ENCODE measurements at regions not wholly inside any gene's neighbourhood (a gene's known extent, or its start where the extent isn't known, plus 50 kb on each side); places are given as distances from the start of the nearest gene placed in this dataset.
"Not testable (repeated sequence)": the region's sequence is repeated elsewhere in the genome, so short reads cannot be mapped to it uniquely, and the experiment has no call there.

DNA sequence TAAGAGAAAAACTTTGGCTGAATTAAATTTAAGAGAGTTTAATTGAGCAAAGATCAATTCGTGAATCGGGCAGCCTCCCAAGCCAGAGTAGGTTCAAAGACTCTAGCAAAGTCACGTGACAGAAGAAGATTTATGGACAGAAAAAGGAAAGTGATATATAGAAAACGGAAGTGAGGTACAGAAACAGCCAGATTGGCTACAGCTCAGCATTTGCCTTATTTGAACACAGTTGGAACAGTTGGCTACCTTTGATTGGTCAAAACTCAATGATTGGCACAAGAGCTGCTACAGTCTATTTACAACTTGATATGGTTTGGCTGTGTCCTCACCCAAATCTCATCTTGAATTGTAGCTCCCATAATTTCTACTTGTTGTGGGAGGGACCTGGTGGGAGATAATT lies 102.6 kb downstream of the PLG start:
- DNase-seq: no peak

- no peak for DNase-seq
Observed at GRCh38 chr6:160808263-160808662, 106.2 kb downstream of the PLG start.

DNA sequence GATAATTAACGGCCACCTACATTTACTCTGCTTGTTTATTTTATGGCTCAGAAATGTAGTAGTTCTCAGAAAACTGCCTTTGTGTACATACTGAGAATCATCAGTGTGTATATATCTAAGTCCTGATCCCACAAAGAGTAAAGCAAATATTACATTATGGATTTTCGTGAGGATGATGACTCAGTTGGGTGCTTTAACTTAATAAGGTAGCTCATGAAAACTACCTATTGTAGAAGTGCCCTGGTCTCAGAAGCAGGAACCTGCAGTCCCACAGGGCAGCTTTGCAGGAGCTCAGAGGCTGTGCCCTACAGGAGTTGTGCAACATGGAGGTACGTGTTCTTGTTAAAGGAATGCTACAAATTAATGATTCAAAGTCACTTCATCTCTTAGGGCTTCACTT lies 108.2 kb downstream of the PLG start:
- no peak for DNase-seq

- DNase-seq: no peak
Observed at GRCh38 chr6:160812097-160812496, 110.1 kb downstream of the PLG start.

- DNase-seq: no peak
Observed at GRCh38 chr6:160818934-160819333, 116.9 kb downstream of the PLG start.

GRCh38 chr6:160820661-160821060 lies 118.6 kb downstream of the PLG start:
- not testable (repeated sequence) for DNase-seq

GRCh38 chr6:160831739-160832138 lies 129.7 kb downstream of the PLG start:
- no peak for DNase-seq

GRCh38 chr6:160832422-160832821 lies 130.4 kb downstream of the PLG start:
- DNase-seq: no peak

DNA sequence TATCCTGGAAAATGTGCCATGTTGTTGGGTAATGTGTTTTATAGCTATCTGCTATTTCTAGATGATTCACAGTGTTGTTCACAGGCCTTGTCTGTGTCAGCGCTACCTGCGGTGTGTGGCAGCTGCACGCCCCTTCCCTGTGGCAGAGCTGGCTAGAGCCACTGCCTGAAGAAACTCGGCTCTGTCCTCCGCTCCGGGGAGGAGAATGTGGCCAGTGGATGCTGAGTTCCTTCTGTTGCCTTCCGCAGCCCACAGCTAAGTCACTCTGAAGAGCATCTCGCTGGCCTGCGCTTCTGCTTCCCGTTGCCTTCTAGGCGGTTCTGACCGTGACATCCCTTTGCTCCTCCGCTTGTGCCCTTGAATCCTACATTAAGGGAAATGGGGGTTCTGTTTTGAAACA lies 135.1 kb downstream of the PLG start:
- DNase-seq: no peak

- no peak for DNase-seq
Observed at GRCh38 chr6:160851031-160851430, 140.5 kb upstream of the MAP3K4 start.

- DNase-seq: no peak
Observed at GRCh38 chr6:160853946-160854345, 137.6 kb upstream of the MAP3K4 start.

DNA sequence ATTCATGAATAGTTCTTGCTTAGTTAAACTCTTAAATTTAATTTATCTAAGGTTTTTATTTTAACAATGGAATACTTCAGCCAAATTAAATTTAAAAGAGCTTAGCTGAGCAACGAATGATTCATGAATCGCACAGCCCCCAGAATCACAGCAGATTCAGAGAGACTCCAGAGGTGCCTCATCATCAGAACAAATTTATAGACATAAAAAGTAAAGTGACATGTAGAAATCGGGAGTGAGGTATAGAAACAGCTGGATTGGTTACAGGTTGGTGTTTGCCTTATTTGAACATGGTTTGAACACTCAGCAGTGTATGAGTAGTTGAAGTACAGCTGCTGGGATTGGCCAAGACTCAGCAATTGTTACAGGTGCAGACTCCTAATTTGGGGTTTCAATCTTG lies 132.7 kb upstream of the MAP3K4 start:
- no peak for DNase-seq

DNA sequence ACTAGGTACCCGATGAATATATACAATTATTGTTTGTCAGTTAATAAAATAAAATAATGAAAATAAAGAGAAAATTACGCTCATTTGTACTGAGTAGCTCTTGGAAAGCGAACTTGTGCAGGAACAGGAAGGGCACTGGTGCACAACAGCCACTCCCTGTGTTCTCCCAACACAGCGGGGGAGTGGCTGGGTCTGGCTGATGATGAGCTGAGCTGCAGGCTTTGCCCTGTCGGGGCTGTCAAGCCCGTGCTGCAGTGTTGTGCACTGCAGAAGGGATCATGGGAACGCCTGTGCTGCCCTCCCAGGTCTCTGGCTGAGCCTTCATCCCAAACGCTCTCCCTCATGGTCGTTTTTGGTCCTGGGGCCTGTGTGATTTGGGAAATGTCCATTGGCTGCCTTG lies 131.7 kb upstream of the MAP3K4 start:
- no peak for DNase-seq

DNA sequence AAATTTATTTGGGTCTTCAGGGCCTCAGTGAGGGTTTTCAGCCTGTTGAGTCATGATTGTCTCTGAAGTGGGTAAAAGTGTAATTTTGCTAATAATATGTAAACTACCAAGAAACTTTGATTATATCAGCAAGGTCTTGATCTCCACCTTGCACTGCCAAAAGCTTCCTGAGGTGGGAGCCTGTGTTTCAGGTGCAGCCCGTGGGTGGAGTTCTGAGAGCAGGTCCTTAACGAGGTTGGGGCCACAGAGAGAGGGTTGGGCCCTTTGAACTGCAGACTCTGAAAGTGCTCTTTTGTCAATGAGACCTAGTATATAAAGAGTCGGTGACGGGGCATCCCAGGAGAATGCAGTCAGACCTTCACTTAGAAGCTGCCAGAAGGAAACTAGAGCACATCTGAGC lies 129.7 kb upstream of the MAP3K4 start:
- no peak for DNase-seq

- no peak for DNase-seq
Observed at GRCh38 chr6:160863782-160864181, 127.8 kb upstream of the MAP3K4 start.

GRCh38 chr6:160871320-160871719 lies 120.2 kb upstream of the MAP3K4 start:
- DNase-seq: no peak

DNA sequence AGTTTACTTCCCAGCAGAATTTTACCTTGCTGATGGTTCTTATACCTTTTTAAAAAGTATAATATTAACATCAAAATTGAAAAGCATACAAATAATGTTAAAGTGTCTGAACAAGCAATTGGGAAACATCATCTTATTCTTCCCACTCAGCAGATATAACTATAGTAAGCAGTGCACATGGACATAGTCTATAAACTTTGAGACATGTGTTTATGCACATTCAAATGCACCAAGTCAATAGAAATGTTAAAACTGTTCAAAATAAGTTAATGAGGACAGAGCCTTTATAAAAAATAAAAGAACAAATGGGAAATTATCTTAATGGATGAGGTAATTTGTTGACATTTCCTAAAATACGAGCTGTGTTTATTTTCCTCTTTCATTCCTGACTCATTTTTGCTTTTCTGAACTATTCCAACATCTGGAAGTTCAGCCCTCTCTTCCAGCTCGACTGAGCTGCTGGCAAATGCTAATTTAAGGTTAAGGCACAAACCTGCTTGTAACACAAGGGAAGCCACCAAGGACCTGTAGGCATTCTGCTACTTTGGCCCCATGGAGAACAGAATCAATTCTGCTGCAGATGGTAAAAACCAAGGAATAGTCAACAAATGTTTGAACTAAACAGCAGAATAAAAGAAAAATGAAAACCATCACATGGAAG lies 110.3 kb upstream of the MAP3K4 start:
- DNase-seq: no peak

GRCh38 chr6:160882006-160882405 lies 109.6 kb upstream of the MAP3K4 start:
- no peak for DNase-seq

- DNase-seq: no peak
Observed at GRCh38 chr6:160882791-160883279, 108.7 kb upstream of the MAP3K4 start.

DNA sequence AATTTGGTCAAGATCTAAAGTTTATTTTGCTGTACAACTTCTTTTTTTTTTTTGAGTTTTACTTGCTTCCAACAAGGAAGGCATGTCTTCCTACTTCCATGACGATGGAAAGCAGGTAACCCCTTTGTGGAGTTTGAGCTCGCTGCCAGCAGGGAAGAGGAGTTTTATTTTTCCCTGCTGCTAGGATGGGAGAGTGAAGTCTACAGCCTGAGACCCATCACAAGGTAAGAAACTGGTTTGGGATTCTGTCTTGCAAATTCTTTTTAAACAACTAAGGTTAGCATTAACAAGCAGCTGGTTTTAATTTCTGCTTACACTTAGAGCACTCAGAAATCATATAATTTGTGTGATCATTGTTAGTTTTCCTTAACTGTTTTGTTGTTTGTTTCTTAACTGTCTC lies 108.0 kb upstream of the MAP3K4 start:
- no peak for DNase-seq

- no peak for DNase-seq
Observed at GRCh38 chr6:160883999-160884398, 107.6 kb upstream of the MAP3K4 start.

DNA sequence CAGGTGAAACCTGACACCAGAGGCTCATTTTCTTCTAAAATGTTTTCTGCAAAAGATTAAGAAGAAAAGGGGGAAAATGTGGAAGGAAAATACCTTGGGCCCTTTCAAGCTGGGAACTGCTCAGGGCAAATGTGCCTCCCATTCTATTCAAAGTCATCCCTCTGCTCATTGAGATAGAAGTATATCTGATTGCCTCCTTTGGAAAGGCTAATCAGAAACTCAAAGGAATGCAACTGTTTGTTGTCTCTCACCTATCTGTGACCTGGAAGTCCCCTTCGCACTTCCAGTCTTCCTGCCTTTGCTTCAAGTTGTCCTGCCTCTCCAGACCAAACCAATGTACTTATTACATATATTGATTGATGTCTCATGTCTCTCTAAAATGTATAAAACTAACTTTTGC lies 102.4 kb upstream of the MAP3K4 start:
- not testable (repeated sequence) for DNase-seq

DNA sequence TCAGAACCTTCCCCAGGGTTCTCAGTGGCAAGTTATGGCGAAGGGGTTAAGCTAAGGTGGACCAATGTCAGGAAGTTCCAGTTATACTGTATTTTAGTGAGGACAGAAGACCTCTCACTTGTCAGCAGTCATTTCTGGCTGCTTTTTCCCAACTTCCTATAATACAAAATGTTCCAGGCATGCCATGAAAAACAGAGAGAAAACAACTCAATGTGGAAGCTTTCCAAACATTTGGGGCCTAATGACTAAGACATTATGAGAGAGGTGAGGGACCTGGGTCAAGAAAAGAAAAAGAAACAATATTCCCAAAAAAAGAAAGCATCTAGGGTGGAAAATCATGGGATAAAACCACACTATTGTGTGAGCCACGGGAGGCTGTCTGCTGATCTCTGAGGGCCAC lies 99.9 kb upstream of the MAP3K4 start:
- no peak for DNase-seq

DNA sequence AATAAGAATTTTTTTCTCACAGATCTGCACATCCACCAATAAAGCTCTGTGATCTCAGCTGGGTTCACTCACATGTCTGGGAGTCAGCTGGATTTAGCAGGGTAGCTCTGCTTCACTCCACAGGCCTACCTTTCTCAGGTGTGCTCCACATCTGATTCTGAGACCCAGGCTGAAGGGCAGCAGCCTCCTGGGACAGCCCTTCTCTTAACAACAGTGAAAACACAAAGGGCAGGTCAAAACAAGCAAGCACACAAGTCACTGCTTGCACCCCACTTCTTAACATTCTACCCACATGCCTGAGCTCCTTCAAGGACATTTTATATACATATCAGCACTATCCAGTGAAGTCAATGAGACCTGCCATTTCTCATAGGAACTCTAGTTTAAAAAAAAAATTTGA lies 96.0 kb upstream of the MAP3K4 start:
- no peak for DNase-seq

DNA sequence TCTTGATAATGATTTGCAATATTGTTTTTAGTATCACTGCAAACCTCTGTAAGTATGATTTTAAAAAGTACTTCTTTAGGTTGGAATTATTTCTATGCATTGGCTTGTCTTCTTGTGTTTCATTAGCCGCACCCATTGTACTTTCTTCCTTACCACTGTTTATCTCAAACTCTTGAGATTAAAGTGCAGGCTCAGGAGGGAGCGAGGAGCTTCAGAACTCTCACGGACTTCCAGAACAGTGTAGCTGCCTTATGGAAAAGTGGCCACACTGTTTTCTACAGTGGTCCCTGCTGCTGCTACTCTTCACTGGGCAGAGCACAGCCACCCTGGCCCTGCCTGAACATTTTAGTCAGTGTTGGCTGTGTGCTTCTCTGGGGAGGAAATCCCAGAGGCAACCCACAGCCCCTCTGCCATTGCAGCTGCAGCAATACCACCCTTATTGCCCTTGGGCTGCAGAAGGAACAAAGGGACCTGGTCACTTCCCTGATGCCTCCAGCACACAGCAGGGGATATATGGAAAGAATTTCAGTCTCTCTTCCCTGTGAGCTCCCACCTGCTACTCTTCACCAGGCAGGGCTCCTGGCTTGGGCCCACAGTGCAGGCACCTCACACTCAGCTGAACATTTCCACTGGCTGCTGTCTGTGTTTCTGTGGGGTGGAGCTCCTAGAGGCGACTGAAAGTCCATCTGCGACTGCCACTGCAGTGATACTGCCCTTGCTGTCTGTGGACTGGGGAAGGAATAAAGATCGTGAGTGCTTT lies 91.7 kb upstream of the MAP3K4 start:
- no peak for DNase-seq
